ENCODE measurements at regions not wholly inside any gene's neighbourhood (a gene's known extent, or its start where the extent isn't known, plus 50 kb on each side); places are given as distances from the start of the nearest gene placed in this dataset.

DNA sequence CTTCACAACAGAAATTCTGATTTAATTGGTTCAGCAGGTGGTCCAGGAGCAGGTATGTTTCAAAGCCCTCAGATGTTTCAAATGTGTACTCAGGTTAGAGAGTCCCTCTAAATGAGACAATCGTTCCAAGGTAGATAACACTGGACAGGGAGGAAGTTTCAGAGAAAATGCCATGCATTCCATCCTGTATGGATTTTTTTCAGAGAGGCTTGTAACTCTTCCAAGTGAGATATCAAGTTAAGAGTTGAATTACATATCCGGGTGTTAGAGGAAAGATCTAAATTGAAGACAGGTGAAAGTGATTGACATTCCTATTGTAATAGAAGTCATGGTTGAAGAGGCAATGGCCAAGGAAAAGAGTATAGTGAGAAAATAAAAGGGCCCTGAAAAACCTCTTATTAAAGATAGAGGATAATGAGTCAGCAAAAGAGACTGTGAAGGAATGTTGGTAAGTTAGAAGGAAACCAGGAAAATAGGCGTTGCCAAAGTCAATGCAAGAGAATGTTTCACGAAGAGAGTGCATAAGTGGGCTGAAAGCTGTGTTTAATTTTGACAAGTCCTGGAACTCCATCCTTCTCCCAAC, 105.8 kb downstream of the BMP4 start:
- ChIA-PET POLR2A (interaction anchor here (0.9 kb wide), 1 partner anchor 103 kb away, joined by 5 read pairs; no protein-coding TSS in a partner anchor), CTCF (interaction anchor here (1.3 kb wide), 1 partner anchor 8 kb away, joined by 3 read pairs; no protein-coding TSS in a partner anchor)
- 1% methylated on average over 4 of the region's 4 CpGs for WGBS (ENCODE audit: missing lambda C conversion rate)
- H3K27ac ChIP-seq: peak overlapping the region; percentile 80 to 81
- peak; percentile 54 for FAIRE-seq
- no peaks in the 10 kb centered on the region for H3K9me3 ChIP-seq
- peak overlapping the region; percentile 79 for H3K4me2 ChIP-seq
- H3K4me1 ChIP-seq: peaks cover 73% of the 10 kb centered on the region
- peak; percentile 28 to 75 for DNase-seq (ENCODE audit: low read depth in 1 of 2, low spot score in 1 of 2)
- no peak for TF ChIP-seq CBX2 (IDR thresholded peaks at IDR 0.05; ENCODE audit: borderline replicate concordance, low read depth)
- TF ChIP-seq ZSCAN20 (CRISPR knock-in tag; IDR thresholded peaks at IDR 0.05): no peak
- TF ChIP-seq, protein P1, sequence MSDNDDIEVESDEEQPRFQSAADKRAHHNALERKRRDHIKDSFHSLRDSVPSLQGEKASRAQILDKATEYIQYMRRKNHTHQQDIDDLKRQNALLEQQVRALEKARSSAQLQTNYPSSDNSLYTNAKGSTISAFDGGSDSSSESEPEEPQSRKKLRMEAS (IDR thresholded peaks at IDR 0.05): peak; percentile 25; the same call in 1 of the 2 replicates
- TF ChIP-seq HOXA7 (CRISPR knock-in tag; IDR thresholded peaks at IDR 0.05): no peak
- TF ChIP-seq JUNB (IDR thresholded peaks at IDR 0.05): no peak
- no peak for TF ChIP-seq NR3C1 (IDR thresholded peaks at IDR 0.05)
- 0 out of 2 replicates have a peak, but pooled peaks have one; percentile 52 for TF ChIP-seq GATA3 (IDR thresholded peaks at IDR 0.05; ENCODE audit: borderline replicate concordance)
- peak in 1 of 2 experiments; percentile 44; a peak in 2 of 4 replicates for TF ChIP-seq CEBPB (IDR thresholded peaks at IDR 0.05)
- TF ChIP-seq, protein P2, sequence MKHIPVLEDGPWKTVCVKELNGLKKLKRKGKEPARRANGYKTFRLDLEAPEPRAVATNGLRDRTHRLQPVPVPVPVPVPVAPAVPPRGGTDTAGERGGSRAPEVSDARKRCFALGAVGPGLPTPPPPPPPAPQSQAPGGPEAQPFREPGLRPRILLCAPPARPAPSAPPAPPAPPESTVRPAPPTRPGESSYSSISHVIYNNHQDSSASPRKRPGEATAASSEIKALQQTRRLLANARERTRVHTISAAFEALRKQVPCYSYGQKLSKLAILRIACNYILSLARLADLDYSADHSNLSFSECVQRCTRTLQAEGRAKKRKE (CRISPR knock-in tag; IDR thresholded peaks at IDR 0.05; ENCODE audit: low read depth): no peak
- 0 out of 5 replicates have a peak, but pooled peaks of 1 of the 2 experiments have one; percentile 11 for TF ChIP-seq JUN (IDR thresholded peaks at IDR 0.05)
- TF ChIP-seq FOXS1 (CRISPR knock-in tag; IDR thresholded peaks at IDR 0.05): no peak
- no peak for TF ChIP-seq ZC3H11A (IDR thresholded peaks at IDR 0.05)
- TF ChIP-seq HDAC2 (IDR thresholded peaks at IDR 0.05): no peak
- 0 out of 2 replicates have a peak, but pooled peaks have one; percentile 37 for TF ChIP-seq HOXB5 (CRISPR knock-in tag; IDR thresholded peaks at IDR 0.05)
- 0 out of 2 replicates have a peak, but pooled peaks have one; percentile 51 for TF ChIP-seq EHF (CRISPR knock-in tag; IDR thresholded peaks at IDR 0.05)
- TF ChIP-seq FOSL2 (IDR thresholded peaks at IDR 0.05): no peak
- peak; percentile 48 for TF ChIP-seq FOSL2 (CRISPR knock-in tag; IDR thresholded peaks at IDR 0.05)
- TF ChIP-seq NFE2L2 (conservative IDR thresholded peaks at IDR 0.05; ENCODE audit: low read length): peak; percentile 46; the same call in 1 of the 2 replicates
- TF ChIP-seq, protein P3, sequence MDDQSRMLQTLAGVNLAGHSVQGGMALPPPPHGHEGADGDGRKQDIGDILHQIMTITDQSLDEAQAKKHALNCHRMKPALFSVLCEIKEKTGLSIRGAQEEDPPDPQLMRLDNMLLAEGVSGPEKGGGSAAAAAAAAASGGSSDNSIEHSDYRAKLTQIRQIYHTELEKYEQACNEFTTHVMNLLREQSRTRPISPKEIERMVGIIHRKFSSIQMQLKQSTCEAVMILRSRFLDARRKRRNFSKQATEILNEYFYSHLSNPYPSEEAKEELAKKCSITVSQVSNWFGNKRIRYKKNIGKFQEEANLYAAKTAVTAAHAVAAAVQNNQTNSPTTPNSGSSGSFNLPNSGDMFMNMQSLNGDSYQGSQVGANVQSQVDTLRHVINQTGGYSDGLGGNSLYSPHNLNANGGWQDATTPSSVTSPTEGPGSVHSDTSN (IDR thresholded peaks at IDR 0.05): no peak
- TF ChIP-seq TFCP2L1 (CRISPR knock-in tag; IDR thresholded peaks at IDR 0.05): no peak
- peak; percentile 96 for TF ChIP-seq MAFK (IDR thresholded peaks at IDR 0.05; ENCODE audit: partially characterized antibody)
- H3K4me3 ChIP-seq: peak overlapping the region; percentile 19; the same call in 1 of the 3 replicates
- ATAC-seq: peak; percentile 76 to 81

DNA sequence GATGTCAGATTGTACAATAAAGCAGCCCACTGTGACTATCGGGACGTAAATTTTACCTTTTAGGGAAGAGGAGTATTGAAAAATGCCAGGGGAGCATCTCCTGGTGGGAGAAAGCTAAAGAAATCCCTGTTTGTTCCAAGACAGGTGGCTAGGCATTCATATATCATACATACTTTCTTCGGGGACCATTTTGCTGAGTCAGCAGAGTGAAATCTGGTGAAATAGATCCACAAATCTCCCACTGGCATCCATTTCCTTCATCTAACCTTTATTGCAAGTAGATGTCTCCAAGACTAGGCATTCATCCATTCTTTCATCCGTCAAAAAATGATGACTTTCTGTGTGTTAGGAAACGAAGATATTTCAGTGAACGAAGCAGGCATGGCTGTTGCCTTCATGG, 107.1 kb downstream of the BMP4 start:
- no peak overlapping the region for H3K4me3 ChIP-seq
- peaks cover 67% of the 10 kb centered on the region for H3K4me1 ChIP-seq
- CTCF ChIA-PET: no interaction called here
- no peak for ATAC-seq
- no peaks in the 10 kb centered on the region for H3K9me3 ChIP-seq
- peak overlapping the region; percentile 80 to 81 for H3K27ac ChIP-seq
- POLR2A ChIA-PET: no interaction called here
- TF ChIP-seq MAFK (IDR thresholded peaks at IDR 0.05; ENCODE audit: partially characterized antibody): peak; percentile 99
- TF ChIP-seq, protein P4, sequence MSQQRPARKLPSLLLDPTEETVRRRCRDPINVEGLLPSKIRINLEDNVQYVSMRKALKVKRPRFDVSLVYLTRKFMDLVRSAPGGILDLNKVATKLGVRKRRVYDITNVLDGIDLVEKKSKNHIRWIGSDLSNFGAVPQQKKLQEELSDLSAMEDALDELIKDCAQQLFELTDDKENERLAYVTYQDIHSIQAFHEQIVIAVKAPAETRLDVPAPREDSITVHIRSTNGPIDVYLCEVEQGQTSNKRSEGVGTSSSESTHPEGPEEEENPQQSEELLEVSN (IDR thresholded peaks at IDR 0.05; ENCODE audit: borderline replicate concordance, low read depth): no peak
- no peak for FAIRE-seq
- WGBS (ENCODE audit: missing lambda C conversion rate): 95% methylated on average over 6 of the region's 6 CpGs
- no peak for DNase-seq (ENCODE audit: low read depth in 1 of 2, low spot score in 1 of 2)
- H3K4me2 ChIP-seq: peak overlapping the region; percentile 79

DNA sequence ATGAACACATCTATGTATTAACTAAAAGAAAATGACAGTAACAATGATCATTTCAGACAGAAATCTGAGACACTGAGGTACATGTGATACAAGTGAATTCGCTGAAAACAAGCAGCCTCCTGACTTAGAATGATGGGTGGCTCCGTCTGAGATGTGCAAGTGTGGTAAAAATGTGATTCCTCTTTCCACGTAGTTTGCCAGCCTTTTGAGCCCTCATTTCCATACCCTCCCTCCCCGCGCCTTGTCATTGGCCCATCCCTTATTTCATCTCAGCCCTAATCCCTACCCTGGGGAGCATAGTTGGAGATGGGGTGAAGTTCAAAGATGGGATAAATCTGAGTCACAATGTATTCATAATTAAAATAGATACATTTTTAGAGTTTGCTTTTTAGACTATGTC, 107.8 kb downstream of the BMP4 start:
- H3K4me1 ChIP-seq: peaks cover 64% of the 10 kb centered on the region
- ATAC-seq: no peak
- H3K4me3 ChIP-seq: no peak overlapping the region
- H3K4me2 ChIP-seq: peak overlapping the region; percentile 20
- FAIRE-seq: no peak
- H3K9me3 ChIP-seq: no peaks in the 10 kb centered on the region
- 67% methylated on average over 5 of the region's 5 CpGs for WGBS (ENCODE audit: missing lambda C conversion rate)
- H3K27ac ChIP-seq: peak overlapping the region; percentile 24 to 68; a peak in 4 of 6 replicates
- DNase-seq (ENCODE audit: low read depth in 1 of 2, low spot score in 1 of 2): peak in 1 of 2 experiments; percentile 30
- ChIA-PET POLR2A (no interaction called here), CTCF (no interaction called here)
- TF ChIP-seq, protein P4 (IDR thresholded peaks at IDR 0.05; ENCODE audit: borderline replicate concordance, low read depth): no peak
- TF ChIP-seq BHLHE40 (IDR thresholded peaks at IDR 0.05; ENCODE audit: low read depth, low read length) (no peak), RARB (CRISPR knock-in tag; IDR thresholded peaks at IDR 0.05) (no peak), RNF2 (IDR thresholded peaks at IDR 0.05; ENCODE audit: borderline replicate concordance, low read depth) (no peak), NPAS2 (CRISPR knock-in tag; IDR thresholded peaks at IDR 0.05; ENCODE audit: borderline replicate concordance) (no peak), ZSCAN20 (CRISPR knock-in tag; IDR thresholded peaks at IDR 0.05) (no peak), RFX5 (IDR thresholded peaks at IDR 0.05) (no peak)
- TF ChIP-seq, protein P5, sequence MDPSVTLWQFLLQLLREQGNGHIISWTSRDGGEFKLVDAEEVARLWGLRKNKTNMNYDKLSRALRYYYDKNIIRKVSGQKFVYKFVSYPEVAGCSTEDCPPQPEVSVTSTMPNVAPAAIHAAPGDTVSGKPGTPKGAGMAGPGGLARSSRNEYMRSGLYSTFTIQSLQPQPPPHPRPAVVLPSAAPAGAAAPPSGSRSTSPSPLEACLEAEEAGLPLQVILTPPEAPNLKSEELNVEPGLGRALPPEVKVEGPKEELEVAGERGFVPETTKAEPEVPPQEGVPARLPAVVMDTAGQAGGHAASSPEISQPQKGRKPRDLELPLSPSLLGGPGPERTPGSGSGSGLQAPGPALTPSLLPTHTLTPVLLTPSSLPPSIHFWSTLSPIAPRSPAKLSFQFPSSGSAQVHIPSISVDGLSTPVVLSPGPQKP (IDR thresholded peaks at IDR 0.05; ENCODE audit: low read depth, low read length): no peak
- TF ChIP-seq, protein P6, sequence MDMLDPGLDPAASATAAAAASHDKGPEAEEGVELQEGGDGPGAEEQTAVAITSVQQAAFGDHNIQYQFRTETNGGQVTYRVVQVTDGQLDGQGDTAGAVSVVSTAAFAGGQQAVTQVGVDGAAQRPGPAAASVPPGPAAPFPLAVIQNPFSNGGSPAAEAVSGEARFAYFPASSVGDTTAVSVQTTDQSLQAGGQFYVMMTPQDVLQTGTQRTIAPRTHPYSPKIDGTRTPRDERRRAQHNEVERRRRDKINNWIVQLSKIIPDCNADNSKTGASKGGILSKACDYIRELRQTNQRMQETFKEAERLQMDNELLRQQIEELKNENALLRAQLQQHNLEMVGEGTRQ (IDR thresholded peaks at IDR 0.05): no peak

Data from A549 (cell line).